ENCODE measurements at regions not wholly inside any gene's neighbourhood (a gene's known extent, or its start where the extent isn't known, plus 50 kb on each side); places are given as distances from the start of the nearest gene placed in this dataset.

GRCh38 chr6:37761554-37762271 is 57.8 kb upstream of the ZFAND3 start:
- TF ChIP-seq EZH2 (IDR thresholded peaks at IDR 0.05; ENCODE audit: insufficient read depth, low read length) = no peak
- TF ChIP-seq, protein P1, sequence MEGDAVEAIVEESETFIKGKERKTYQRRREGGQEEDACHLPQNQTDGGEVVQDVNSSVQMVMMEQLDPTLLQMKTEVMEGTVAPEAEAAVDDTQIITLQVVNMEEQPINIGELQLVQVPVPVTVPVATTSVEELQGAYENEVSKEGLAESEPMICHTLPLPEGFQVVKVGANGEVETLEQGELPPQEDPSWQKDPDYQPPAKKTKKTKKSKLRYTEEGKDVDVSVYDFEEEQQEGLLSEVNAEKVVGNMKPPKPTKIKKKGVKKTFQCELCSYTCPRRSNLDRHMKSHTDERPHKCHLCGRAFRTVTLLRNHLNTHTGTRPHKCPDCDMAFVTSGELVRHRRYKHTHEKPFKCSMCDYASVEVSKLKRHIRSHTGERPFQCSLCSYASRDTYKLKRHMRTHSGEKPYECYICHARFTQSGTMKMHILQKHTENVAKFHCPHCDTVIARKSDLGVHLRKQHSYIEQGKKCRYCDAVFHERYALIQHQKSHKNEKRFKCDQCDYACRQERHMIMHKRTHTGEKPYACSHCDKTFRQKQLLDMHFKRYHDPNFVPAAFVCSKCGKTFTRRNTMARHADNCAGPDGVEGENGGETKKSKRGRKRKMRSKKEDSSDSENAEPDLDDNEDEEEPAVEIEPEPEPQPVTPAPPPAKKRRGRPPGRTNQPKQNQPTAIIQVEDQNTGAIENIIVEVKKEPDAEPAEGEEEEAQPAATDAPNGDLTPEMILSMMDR (IDR thresholded peaks at IDR 0.05; ENCODE audit: insufficient read depth, low read depth, low read length) = no peak
